GM19324 (cell line): ENCODE measurements at regions not wholly inside any gene's neighbourhood (a gene's known extent, or its start where the extent isn't known, plus 50 kb on each side); places are given as distances from the start of the nearest gene placed in this dataset.

ENCODE experiments used
- ATAC-seq: cut with Tn5 transposase; IDR thresholded peaks from one replicate; pipeline ENCODE4 v1.9.1; 2021; ENCODE audit warnings: mild to moderate bottlenecking, moderate library complexity; ENCODE audit not compliant: unreplicated experiment, low FRiP score

- no peak for ATAC-seq
Observed at GRCh38 chr9:18362901-18363685, 110.9 kb upstream of the ADAMTSL1 start.

- ATAC-seq = no peak
Observed at GRCh38 chr9:18365651-18366050, 108.3 kb upstream of the ADAMTSL1 start.

- ATAC-seq = no peak
Observed at GRCh38 chr9:18366184-18366583, 107.8 kb upstream of the ADAMTSL1 start.

GRCh38 chr9:18368206-18368605 lies 105.7 kb upstream of the ADAMTSL1 start:
- no peak for ATAC-seq

GRCh38 chr9:18371141-18371540 lies 102.8 kb upstream of the ADAMTSL1 start:
- no peak for ATAC-seq

- ATAC-seq = no peak
Observed at GRCh38 chr9:18371621-18372020, 102.3 kb upstream of the ADAMTSL1 start.

GRCh38 chr9:18379073-18379811 lies 94.7 kb upstream of the ADAMTSL1 start:
- no peak for ATAC-seq

GRCh38 chr9:18382243-18382642 lies 91.7 kb upstream of the ADAMTSL1 start:
- no peak for ATAC-seq

GRCh38 chr9:18384066-18384465 lies 89.9 kb upstream of the ADAMTSL1 start:
- ATAC-seq = no peak

GRCh38 chr9:18385696-18386490 lies 88.1 kb upstream of the ADAMTSL1 start:
- ATAC-seq = no peak

- no peak for ATAC-seq
Observed at GRCh38 chr9:18390393-18390792, 83.6 kb upstream of the ADAMTSL1 start.

- ATAC-seq = no peak
Observed at GRCh38 chr9:18393340-18394130, 80.4 kb upstream of the ADAMTSL1 start.

GRCh38 chr9:18394847-18395351 lies 79.1 kb upstream of the ADAMTSL1 start:
- ATAC-seq = no peak

- ATAC-seq = no peak
Observed at GRCh38 chr9:18396102-18396728, 77.7 kb upstream of the ADAMTSL1 start.

- no peak for ATAC-seq
Observed at GRCh38 chr9:18397076-18397475, 76.9 kb upstream of the ADAMTSL1 start.

GRCh38 chr9:18398038-18398437 lies 75.9 kb upstream of the ADAMTSL1 start:
- no peak for ATAC-seq

- no peak for ATAC-seq
Observed at GRCh38 chr9:18404434-18405029, 69.4 kb upstream of the ADAMTSL1 start.

GRCh38 chr9:18405240-18405639 lies 68.7 kb upstream of the ADAMTSL1 start:
- ATAC-seq = no peak

- no peak for ATAC-seq
Observed at GRCh38 chr9:18410983-18411382, 63.0 kb upstream of the ADAMTSL1 start.
